ENCODE measurements at regions not wholly inside any gene's neighbourhood (a gene's known extent, or its start where the extent isn't known, plus 50 kb on each side); places are given as distances from the start of the nearest gene placed in this dataset.

DNA sequence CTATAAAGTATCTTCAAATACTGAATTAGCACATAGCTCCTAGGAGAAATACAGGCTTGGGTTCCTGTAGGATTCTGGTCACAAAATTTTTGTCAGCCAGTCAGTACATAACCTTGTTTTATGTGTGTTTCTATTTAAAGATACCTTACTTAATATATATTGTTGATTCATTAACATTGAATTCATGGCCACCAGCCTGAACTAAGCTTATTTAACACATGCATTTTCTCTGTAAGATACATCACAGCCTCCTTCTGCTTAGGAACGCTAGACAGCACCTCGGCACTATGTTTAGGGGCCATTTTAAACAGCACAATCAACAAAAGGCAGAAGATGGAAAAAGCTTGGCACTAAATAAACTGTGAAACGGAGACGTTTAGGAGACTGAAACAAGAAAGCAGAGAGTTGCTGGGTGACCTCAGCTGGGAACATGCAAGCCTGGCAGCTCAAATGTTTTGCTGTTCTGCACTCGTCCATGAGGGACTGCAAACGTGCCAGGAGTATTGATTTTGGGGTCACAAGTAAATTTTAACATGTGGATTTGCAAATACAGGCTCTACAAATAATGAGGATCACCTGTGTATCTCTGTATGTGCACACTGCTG is 432.2 kb upstream of the TPM1 start:
- H4K8ac ChIP-seq (ENCODE audit: low read depth, low read length) = no peak overlapping the region
- no peaks in the 10 kb centered on the region for H3K27me3 ChIP-seq (ENCODE audit: control insufficient read depth in 3 of 3, insufficient read depth in 3 of 3, low read depth in 1 of 3, low read length in 3 of 3)
- no peak overlapping the region for H2BK120ac ChIP-seq (ENCODE audit: low read depth, low read length)
- H3K23ac ChIP-seq (ENCODE audit: low read depth, low read length, poor library complexity) = no peak overlapping the region
- WGBS, 2 donors (ENCODE audit: extremely low coverage in 2 of 2, insufficient read length in 2 of 2, insufficient replicate concordance in 1 of 2) = no CpG with 5 or more reads among the region's 6 CpGs
- no peak overlapping the region for H3K18ac ChIP-seq (ENCODE audit: low read length)
- H3K9ac ChIP-seq (ENCODE audit: low read depth, low read length, poor library complexity) = no peak overlapping the region
- H2AK5ac ChIP-seq (ENCODE audit: low read depth, low read length) = no peak overlapping the region
- H2BK12ac ChIP-seq (ENCODE audit: low read length) = no peak overlapping the region
- no peak overlapping the region for H2BK15ac ChIP-seq (ENCODE audit: low read length)
- no peak overlapping the region for H3K4me2 ChIP-seq (ENCODE audit: insufficient read depth, low read length, poor library complexity, severe bottlenecking)
- H2BK5ac ChIP-seq (ENCODE audit: low read length) = no peak overlapping the region
- no peak for DNase-seq (ENCODE audit: low spot score)
- no peak overlapping the region for H4K91ac ChIP-seq (ENCODE audit: low read depth, low read length, poor library complexity)
- H3K4me3 ChIP-seq (ENCODE audit: low read length in 2 of 2) = no peak overlapping the region
- H3K4ac ChIP-seq (ENCODE audit: low read length) = no peak overlapping the region
- peaks cover 4 to 6% of the 10 kb centered on the region in 2 donors for H3K4me1 ChIP-seq (ENCODE audit: control insufficient read depth in 2 of 2, insufficient read depth in 1 of 2, low read depth in 1 of 2, low read length in 2 of 2)
- H2AFZ ChIP-seq (ENCODE audit: low read length) = no peak overlapping the region
- no peak overlapping the region for H3K27ac ChIP-seq (replicated peaks; ENCODE audit: low read length)
- H3K14ac ChIP-seq (ENCODE audit: low read length) = no peak overlapping the region
- no peaks in the 10 kb centered on the region for H3K9me3 ChIP-seq (replicated peaks in 1 of 2; ENCODE audit: control insufficient read depth in 2 of 2, insufficient read depth in 1 of 2, low read depth in 1 of 2, low read length in 2 of 2)
- H3K79me1 ChIP-seq (ENCODE audit: low read depth, low read length) = no peaks in the 10 kb centered on the region
- no peaks in the 10 kb centered on the region for H3K36me3 ChIP-seq (replicated peaks in 1 of 2; ENCODE audit: control insufficient read depth in 2 of 2, insufficient read depth in 2 of 2, low read length in 2 of 2)

DNA sequence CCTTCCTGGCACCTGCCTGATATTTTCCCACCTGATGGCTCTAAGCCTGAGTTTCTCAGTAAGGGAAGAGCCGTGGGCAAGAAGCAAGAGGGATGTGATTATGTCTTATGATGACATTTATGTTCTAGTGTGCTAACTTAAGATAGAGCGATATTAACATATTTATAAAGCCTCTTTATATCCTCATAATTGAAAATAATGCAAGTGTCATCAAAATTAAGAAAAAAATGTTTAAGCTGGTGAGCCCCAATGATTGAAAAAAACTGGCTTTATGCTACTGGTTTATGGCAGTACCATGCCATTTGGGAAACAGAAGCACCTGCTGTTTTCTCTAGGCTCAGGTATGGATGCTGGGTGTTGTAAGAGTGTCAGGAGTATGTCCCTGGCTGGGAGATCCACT is 431.5 kb upstream of the TPM1 start:
- Histone ChIP-seq H3K23ac (ENCODE audit: low read depth, low read length, poor library complexity) (no peak overlapping the region), H3K4me2 (ENCODE audit: insufficient read depth, low read length, poor library complexity, severe bottlenecking) (no peak overlapping the region), H3K4me1 (ENCODE audit: control insufficient read depth in 2 of 2, insufficient read depth in 1 of 2, low read depth in 1 of 2, low read length in 2 of 2) (peaks cover 4 to 6% of the 10 kb centered on the region in 2 donors), H3K4me3 (ENCODE audit: low read length in 2 of 2) (no peak overlapping the region), H3K4ac (ENCODE audit: low read length) (no peak overlapping the region), H3K9me3 (replicated peaks in 1 of 2; ENCODE audit: control insufficient read depth in 2 of 2, insufficient read depth in 1 of 2, low read depth in 1 of 2, low read length in 2 of 2) (no peaks in the 10 kb centered on the region), H2BK5ac (ENCODE audit: low read length) (no peak overlapping the region), H3K27me3 (ENCODE audit: control insufficient read depth in 3 of 3, insufficient read depth in 3 of 3, low read depth in 1 of 3, low read length in 3 of 3) (no peaks in the 10 kb centered on the region), H3K36me3 (replicated peaks in 1 of 2; ENCODE audit: control insufficient read depth in 2 of 2, insufficient read depth in 2 of 2, low read length in 2 of 2) (no peaks in the 10 kb centered on the region), H2BK12ac (ENCODE audit: low read length) (no peak overlapping the region), H2BK15ac (ENCODE audit: low read length) (no peak overlapping the region), H3K18ac (ENCODE audit: low read length) (no peak overlapping the region), H3K9ac (ENCODE audit: low read depth, low read length, poor library complexity) (no peak overlapping the region), H3K14ac (ENCODE audit: low read length) (no peak overlapping the region), H4K91ac (ENCODE audit: low read depth, low read length, poor library complexity) (no peak overlapping the region), H3K27ac (replicated peaks; ENCODE audit: low read length) (no peak overlapping the region), H2BK120ac (ENCODE audit: low read depth, low read length) (no peak overlapping the region), H4K8ac (ENCODE audit: low read depth, low read length) (no peak overlapping the region), H3K79me1 (ENCODE audit: low read depth, low read length) (no peaks in the 10 kb centered on the region), H2AFZ (ENCODE audit: low read length) (no peak overlapping the region), H2AK5ac (ENCODE audit: low read depth, low read length) (no peak overlapping the region)
- WGBS, 2 donors (ENCODE audit: extremely low coverage in 2 of 2, insufficient read length in 2 of 2, insufficient replicate concordance in 1 of 2) = no CpG with 5 or more reads among the region's 2 CpGs
- no peak for DNase-seq (ENCODE audit: low spot score)

DNA sequence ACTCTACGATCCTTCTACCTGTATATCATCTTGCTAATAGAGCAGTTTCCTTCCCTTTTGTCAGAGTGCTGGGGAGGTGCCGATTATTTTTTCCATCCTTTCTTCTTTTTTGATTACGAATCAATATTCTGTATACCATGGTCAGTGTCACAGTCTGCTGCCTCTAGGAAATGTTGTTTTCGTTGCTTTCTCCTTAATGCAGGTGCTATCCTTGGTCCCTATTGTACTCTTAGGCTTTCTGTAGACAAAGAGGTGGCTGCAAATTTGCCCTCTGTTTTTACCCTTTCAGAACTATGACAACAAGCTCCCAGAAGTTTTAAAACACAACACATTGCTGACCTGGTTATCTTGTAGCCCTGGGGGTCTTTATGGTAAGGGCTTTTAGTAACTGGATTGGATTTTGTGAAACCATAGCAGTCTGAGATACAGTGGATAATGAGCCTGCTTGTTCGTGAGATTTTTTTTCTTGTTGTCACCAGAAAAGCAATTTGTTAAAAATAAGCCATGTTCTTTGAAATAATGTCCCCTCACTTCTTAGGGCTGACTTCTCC is 430.3 kb upstream of the TPM1 start:
- Histone ChIP-seq H3K9ac (ENCODE audit: low read depth, low read length, poor library complexity) (no peak overlapping the region), H4K91ac (ENCODE audit: low read depth, low read length, poor library complexity) (no peak overlapping the region), H3K36me3 (replicated peaks in 1 of 2; ENCODE audit: control insufficient read depth in 2 of 2, insufficient read depth in 2 of 2, low read length in 2 of 2) (no peaks in the 10 kb centered on the region), H3K23ac (ENCODE audit: low read depth, low read length, poor library complexity) (no peak overlapping the region), H2BK15ac (ENCODE audit: low read length) (no peak overlapping the region), H3K14ac (ENCODE audit: low read length) (no peak overlapping the region), H3K27ac (replicated peaks; ENCODE audit: low read length) (no peak overlapping the region), H3K4me3 (ENCODE audit: low read length in 2 of 2) (no peak overlapping the region), H2BK5ac (ENCODE audit: low read length) (no peak overlapping the region), H2AK5ac (ENCODE audit: low read depth, low read length) (no peak overlapping the region), H3K9me3 (replicated peaks in 1 of 2; ENCODE audit: control insufficient read depth in 2 of 2, insufficient read depth in 1 of 2, low read depth in 1 of 2, low read length in 2 of 2) (no peaks in the 10 kb centered on the region), H3K4me1 (ENCODE audit: control insufficient read depth in 2 of 2, insufficient read depth in 1 of 2, low read depth in 1 of 2, low read length in 2 of 2) (peaks cover 4 to 6% of the 10 kb centered on the region in 2 donors), H3K4ac (ENCODE audit: low read length) (no peak overlapping the region), H3K79me1 (ENCODE audit: low read depth, low read length) (no peaks in the 10 kb centered on the region), H2AFZ (ENCODE audit: low read length) (no peak overlapping the region), H2BK120ac (ENCODE audit: low read depth, low read length) (no peak overlapping the region), H3K4me2 (ENCODE audit: insufficient read depth, low read length, poor library complexity, severe bottlenecking) (no peak overlapping the region), H4K8ac (ENCODE audit: low read depth, low read length) (no peak overlapping the region), H3K18ac (ENCODE audit: low read length) (no peak overlapping the region), H2BK12ac (ENCODE audit: low read length) (no peak overlapping the region), H3K27me3 (ENCODE audit: control insufficient read depth in 3 of 3, insufficient read depth in 3 of 3, low read depth in 1 of 3, low read length in 3 of 3) (no peaks in the 10 kb centered on the region)
- no peak for DNase-seq (ENCODE audit: low spot score)
- WGBS, 2 donors (ENCODE audit: extremely low coverage in 2 of 2, insufficient read length in 2 of 2, insufficient replicate concordance in 1 of 2) = no CpG with 5 or more reads among the region's 5 CpGs

DNA sequence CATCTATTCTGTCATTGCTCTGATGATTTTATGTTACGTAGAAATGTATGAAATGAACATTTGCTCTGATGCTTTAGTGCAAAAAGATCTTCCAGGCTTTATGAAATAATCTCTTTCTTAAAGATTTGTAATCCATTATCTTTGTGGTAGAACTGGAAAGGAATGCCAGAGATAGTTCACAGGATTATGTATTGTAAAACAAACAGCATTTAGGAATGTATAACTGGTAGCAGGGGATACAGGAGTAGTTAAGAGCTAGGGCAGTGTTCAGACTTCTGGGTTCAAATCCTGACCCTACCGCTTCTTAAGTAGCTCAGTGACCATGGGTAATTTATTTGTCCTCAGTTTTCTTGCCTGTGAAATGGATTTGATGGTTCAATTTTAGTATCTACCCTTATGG is 429.8 kb upstream of the TPM1 start:
- no CpG with 5 or more reads among the region's 2 CpGs for WGBS, 2 donors (ENCODE audit: extremely low coverage in 2 of 2, insufficient read length in 2 of 2, insufficient replicate concordance in 1 of 2)
- Histone ChIP-seq H4K8ac (ENCODE audit: low read depth, low read length) (no peak overlapping the region), H3K4me2 (ENCODE audit: insufficient read depth, low read length, poor library complexity, severe bottlenecking) (no peak overlapping the region), H2BK5ac (ENCODE audit: low read length) (no peak overlapping the region), H3K27me3 (ENCODE audit: control insufficient read depth in 3 of 3, insufficient read depth in 3 of 3, low read depth in 1 of 3, low read length in 3 of 3) (no peaks in the 10 kb centered on the region), H2AFZ (ENCODE audit: low read length) (no peak overlapping the region), H3K9me3 (replicated peaks in 1 of 2; ENCODE audit: control insufficient read depth in 2 of 2, insufficient read depth in 1 of 2, low read depth in 1 of 2, low read length in 2 of 2) (no peaks in the 10 kb centered on the region), H3K23ac (ENCODE audit: low read depth, low read length, poor library complexity) (no peak overlapping the region), H3K9ac (ENCODE audit: low read depth, low read length, poor library complexity) (no peak overlapping the region), H4K91ac (ENCODE audit: low read depth, low read length, poor library complexity) (no peak overlapping the region), H3K27ac (replicated peaks; ENCODE audit: low read length) (no peak overlapping the region), H2BK120ac (ENCODE audit: low read depth, low read length) (no peak overlapping the region), H3K36me3 (replicated peaks in 1 of 2; ENCODE audit: control insufficient read depth in 2 of 2, insufficient read depth in 2 of 2, low read length in 2 of 2) (no peaks in the 10 kb centered on the region), H3K18ac (ENCODE audit: low read length) (no peak overlapping the region), H2BK12ac (ENCODE audit: low read length) (no peak overlapping the region), H2BK15ac (ENCODE audit: low read length) (no peak overlapping the region), H2AK5ac (ENCODE audit: low read depth, low read length) (no peak overlapping the region), H3K4ac (ENCODE audit: low read length) (no peak overlapping the region), H3K79me1 (ENCODE audit: low read depth, low read length) (no peaks in the 10 kb centered on the region), H3K4me3 (ENCODE audit: low read length in 2 of 2) (no peak overlapping the region), H3K14ac (ENCODE audit: low read length) (no peak overlapping the region), H3K4me1 (ENCODE audit: control insufficient read depth in 2 of 2, insufficient read depth in 1 of 2, low read depth in 1 of 2, low read length in 2 of 2) (peaks cover 4 to 6% of the 10 kb centered on the region in 2 donors)
- DNase-seq (ENCODE audit: low spot score) = no peak
